ENCODE measurements at regions not wholly inside any gene's neighbourhood (a gene's known extent, or its start where the extent isn't known, plus 50 kb on each side); places are given as distances from the start of the nearest gene placed in this dataset.

DNA sequence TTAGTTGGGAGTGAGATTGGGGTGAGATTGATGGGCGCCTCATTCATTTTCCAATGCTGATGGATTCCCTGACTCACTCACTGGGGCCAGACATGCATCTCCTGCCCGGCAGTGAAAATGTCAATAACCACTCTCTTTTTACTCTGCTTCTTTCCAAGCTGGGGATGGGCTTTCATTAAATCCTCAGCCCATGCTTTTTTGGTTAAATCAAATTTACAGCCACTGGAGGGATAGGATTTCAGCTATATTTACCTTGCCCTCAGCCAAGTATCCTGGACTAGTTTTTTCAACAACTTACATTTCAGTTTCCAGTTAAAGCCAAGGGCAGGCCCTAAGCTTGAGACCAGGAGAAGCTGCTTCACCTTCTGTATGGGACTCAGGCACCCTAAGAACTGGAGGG is 162.8 kb downstream of the TSN start:
- Mint-ChIP-seq H3K9me3 (ENCODE audit: unreplicated experiment) (no peaks in the 10 kb centered on the region), H3K36me3 (ENCODE audit: low read depth, unreplicated experiment) (no peaks in the 10 kb centered on the region), H3K4me1 (ENCODE audit: unreplicated experiment) (no peaks in the 10 kb centered on the region), H3K27ac (ENCODE audit: unreplicated experiment) (no peak overlapping the region), H3K4me3 (ENCODE audit: unreplicated experiment) (no peak overlapping the region), H3K27me3 (ENCODE audit: unreplicated experiment) (no peaks in the 10 kb centered on the region)
- no peak for DNase-seq (ENCODE audit: low spot score)
- TF ChIP-seq, protein P1, sequence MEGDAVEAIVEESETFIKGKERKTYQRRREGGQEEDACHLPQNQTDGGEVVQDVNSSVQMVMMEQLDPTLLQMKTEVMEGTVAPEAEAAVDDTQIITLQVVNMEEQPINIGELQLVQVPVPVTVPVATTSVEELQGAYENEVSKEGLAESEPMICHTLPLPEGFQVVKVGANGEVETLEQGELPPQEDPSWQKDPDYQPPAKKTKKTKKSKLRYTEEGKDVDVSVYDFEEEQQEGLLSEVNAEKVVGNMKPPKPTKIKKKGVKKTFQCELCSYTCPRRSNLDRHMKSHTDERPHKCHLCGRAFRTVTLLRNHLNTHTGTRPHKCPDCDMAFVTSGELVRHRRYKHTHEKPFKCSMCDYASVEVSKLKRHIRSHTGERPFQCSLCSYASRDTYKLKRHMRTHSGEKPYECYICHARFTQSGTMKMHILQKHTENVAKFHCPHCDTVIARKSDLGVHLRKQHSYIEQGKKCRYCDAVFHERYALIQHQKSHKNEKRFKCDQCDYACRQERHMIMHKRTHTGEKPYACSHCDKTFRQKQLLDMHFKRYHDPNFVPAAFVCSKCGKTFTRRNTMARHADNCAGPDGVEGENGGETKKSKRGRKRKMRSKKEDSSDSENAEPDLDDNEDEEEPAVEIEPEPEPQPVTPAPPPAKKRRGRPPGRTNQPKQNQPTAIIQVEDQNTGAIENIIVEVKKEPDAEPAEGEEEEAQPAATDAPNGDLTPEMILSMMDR (IDR thresholded peaks at IDR 0.05; ENCODE audit: unreplicated experiment), result no peak

DNA sequence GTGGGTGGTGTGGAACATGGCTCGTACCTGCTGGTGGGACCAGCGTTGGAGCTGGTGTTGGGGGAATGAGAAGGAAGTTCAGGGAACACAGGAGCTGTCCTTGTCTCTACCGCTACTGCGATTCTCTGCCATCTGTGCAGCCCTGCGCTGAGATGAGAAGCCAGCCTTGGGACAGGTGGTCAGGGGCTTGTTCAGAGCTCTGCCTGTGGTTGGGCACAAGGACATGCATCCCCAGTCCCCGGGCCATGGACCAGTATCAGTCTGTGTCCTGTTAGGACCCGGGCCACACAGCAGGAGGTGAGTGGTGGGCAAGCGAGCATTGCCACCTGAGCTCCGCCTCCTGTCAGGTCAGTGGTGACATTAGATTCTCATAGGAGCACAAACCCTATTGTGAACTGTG is 164.4 kb downstream of the TSN start:
- H3K27ac Mint-ChIP-seq (ENCODE audit: unreplicated experiment), result no peak overlapping the region
- no peak overlapping the region for H3K4me3 Mint-ChIP-seq (ENCODE audit: unreplicated experiment)
- DNase-seq (ENCODE audit: low spot score), result no peak
- H3K4me1 Mint-ChIP-seq (ENCODE audit: unreplicated experiment), result no peaks in the 10 kb centered on the region
- TF ChIP-seq, protein P1 (IDR thresholded peaks at IDR 0.05; ENCODE audit: unreplicated experiment), result no peak
- no peaks in the 10 kb centered on the region for H3K9me3 Mint-ChIP-seq (ENCODE audit: unreplicated experiment)
- no peaks in the 10 kb centered on the region for H3K36me3 Mint-ChIP-seq (ENCODE audit: low read depth, unreplicated experiment)
- no peaks in the 10 kb centered on the region for H3K27me3 Mint-ChIP-seq (ENCODE audit: unreplicated experiment)

DNA sequence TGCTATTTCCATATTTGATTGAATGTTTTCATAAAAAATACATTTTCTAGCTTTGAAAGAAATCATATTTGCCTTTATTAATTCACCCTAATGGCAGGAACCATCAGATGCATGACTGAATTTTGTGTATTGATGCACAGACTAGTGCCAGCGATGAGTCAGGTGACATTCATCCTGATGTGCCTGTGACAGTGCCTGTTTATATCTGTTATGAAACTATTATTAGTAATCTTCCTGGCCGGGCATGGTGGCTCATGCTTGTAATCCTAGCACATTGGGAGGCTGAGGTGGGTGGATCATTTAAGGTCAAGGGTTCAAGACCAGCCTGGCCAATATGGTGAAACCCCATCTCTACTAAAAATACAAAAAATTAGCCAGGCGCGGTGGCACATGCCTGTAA is 170.0 kb downstream of the TSN start:
- Mint-ChIP-seq H3K9me3 (ENCODE audit: unreplicated experiment) (no peaks in the 10 kb centered on the region), H3K4me1 (ENCODE audit: unreplicated experiment) (no peaks in the 10 kb centered on the region), H3K4me3 (ENCODE audit: unreplicated experiment) (no peak overlapping the region), H3K36me3 (ENCODE audit: low read depth, unreplicated experiment) (no peaks in the 10 kb centered on the region), H3K27ac (ENCODE audit: unreplicated experiment) (no peak overlapping the region), H3K27me3 (ENCODE audit: unreplicated experiment) (no peaks in the 10 kb centered on the region)
- no peak for DNase-seq (ENCODE audit: low spot score)
- TF ChIP-seq, protein P1 (IDR thresholded peaks at IDR 0.05; ENCODE audit: unreplicated experiment), result no peak

DNA sequence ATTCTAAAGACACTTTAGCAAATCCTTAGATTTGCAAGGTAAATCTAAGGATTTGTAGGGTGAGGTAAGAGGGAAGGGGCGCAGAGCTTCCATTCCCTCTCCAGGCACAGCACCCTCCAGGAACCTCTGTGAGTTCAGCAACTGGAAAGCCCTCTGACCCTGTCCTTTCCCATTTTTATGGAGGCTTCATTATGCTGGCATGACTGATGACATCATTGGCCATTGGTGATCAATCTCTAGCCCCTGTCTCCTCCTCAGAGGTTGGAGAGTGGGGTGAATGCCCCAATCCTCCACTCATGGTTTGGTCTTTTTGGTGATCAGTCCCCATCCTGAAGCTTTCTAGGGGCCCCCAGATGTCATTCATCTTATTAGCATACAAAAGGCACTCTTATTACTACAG is 187.8 kb downstream of the TSN start:
- Mint-ChIP-seq H3K9me3 (ENCODE audit: unreplicated experiment) (no peaks in the 10 kb centered on the region), H3K27me3 (ENCODE audit: unreplicated experiment) (no peaks in the 10 kb centered on the region), H3K27ac (ENCODE audit: unreplicated experiment) (no peak overlapping the region), H3K4me1 (ENCODE audit: unreplicated experiment) (peaks cover 19% of the 10 kb centered on the region), H3K4me3 (ENCODE audit: unreplicated experiment) (no peak overlapping the region), H3K36me3 (ENCODE audit: low read depth, unreplicated experiment) (no peaks in the 10 kb centered on the region)
- TF ChIP-seq, protein P1 (IDR thresholded peaks at IDR 0.05; ENCODE audit: unreplicated experiment), result no peak
- DNase-seq (ENCODE audit: low spot score), result no peak

DNA sequence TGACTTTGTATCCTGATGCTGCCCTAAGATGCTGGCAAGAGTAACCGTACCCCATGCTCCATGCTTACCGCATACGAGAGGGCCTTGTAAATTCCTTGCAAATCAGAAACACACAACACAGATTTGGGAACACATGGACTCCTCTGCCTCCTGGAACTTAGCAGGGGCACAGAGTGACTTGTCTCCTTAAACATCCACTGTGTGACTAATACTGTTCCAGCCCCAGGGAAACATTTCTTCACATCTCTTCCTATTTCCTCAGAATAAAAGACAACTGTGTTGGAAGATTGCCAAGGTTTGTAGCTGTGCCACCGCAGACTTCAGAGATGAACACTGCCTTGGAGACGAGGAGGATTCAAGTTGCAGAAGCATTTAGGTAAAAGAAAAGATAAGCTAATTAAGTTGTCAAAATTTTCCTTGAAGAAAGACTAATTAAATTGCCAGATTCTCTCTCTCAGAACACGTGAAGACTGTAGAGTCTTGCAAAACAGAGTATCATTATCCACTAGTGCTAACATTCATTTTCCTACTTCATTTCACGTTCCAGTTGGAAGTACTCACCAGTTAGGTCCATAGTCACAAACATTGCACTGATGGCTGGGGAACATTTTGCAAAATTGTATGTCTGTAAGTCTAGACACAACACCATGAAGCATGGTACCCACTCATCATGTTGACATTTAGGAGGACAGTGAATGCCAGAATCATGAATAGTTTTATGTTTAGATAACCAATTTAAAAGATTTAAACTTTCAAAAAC is 188.8 kb downstream of the TSN start:
- Mint-ChIP-seq H3K36me3 (ENCODE audit: low read depth, unreplicated experiment) (no peaks in the 10 kb centered on the region), H3K9me3 (ENCODE audit: unreplicated experiment) (no peaks in the 10 kb centered on the region), H3K27ac (ENCODE audit: unreplicated experiment) (no peak overlapping the region), H3K27me3 (ENCODE audit: unreplicated experiment) (no peaks in the 10 kb centered on the region), H3K4me1 (ENCODE audit: unreplicated experiment) (peaks cover 22% of the 10 kb centered on the region), H3K4me3 (ENCODE audit: unreplicated experiment) (no peak overlapping the region)
- no peak for DNase-seq (ENCODE audit: low spot score)
- TF ChIP-seq, protein P1 (IDR thresholded peaks at IDR 0.05; ENCODE audit: unreplicated experiment), result no peak

Measured in endothelial cell (in vitro differentiated cells).